ENCODE measurements at regions not wholly inside any gene's neighbourhood (a gene's known extent, or its start where the extent isn't known, plus 50 kb on each side); places are given as distances from the start of the nearest gene placed in this dataset.
"Not testable (repeated sequence)": the region's sequence is repeated elsewhere in the genome, so short reads cannot be mapped to it uniquely, and the experiment has no call there.

DNA sequence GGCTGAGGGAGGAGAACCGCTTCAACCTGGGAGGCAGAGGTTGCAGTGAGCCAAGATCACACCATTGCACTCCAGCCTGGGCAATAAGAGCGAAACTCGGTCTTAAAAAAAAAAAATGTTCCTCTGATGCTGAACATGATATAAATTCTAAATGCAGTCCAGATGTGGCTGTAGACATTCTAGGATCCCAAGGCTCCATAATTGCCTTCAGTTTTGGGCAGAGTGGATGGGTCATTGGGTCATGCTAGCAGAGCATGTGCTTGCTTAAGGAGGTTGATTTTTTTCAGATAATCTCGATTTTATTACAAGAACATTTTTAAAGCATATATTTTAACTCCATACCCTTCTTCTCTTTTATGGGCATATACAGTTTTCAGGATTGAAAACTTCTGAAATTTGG, 112.0 kb downstream of the UTRN start:
- no peak for DNase-seq

DNA sequence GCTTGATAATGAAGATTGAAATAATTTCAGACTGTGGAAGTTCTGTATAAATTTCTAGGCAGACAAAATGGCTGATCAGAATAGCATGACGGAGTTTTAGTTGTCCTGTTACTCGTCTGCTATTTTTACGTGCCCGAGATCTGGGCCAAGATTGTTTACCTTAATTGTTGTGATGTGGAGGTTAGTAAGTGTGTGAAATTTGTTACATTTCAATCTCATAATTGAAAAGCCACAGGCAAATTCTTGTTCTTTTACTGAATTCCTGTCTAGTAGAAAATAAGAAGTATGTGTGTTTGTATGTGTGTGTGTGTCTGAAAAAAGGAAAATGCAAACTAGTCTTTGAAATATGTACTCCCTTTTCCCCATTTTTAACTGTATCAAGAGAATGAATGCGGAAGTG, 115.2 kb downstream of the UTRN start:
- no peak for DNase-seq

DNA sequence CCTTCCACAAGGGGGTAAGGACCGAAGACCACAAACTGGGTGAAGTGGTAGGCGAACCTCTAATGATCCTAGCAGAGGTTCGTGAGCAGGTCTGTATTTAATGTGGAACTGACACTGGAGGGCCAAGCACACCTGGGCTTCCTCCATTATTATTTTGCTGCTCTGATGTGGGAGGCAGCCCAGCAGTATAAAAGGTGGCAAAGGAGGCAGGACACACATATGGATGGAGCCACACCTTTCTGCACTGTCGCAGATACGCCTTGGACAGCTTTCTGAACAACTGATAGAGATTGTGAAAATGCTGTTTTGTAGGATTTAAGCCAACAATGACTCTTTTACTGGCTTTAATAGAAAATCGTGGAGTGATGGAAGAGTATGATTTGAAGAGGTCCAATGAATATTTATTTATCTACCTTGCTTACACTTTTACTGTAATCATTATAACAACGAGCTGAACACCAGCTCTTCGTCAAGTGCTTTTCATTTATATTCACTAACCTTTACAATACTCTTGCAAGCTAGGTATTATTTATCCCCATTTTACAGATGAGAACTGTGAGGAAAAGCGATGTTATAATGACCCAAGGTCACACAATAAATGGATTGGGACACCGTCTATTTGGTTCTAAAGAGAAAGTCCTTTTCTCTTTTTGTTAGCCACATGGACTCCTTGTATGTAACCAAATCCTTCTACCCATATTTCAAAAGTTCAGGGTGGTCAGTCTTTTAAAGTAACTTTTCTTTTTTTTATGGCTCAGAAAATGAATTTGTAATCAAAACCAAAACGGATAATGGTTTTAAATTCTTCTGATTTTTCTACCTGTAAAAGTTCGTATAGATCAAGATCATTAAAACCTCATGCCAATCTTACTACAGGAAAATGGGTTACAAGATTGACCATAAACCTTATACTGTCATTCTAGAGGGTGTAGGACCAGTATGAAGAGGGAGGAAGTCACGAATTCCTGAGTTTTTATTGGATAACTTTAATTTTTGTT, 116.9 kb downstream of the UTRN start:
- DNase-seq: no peak

DNA sequence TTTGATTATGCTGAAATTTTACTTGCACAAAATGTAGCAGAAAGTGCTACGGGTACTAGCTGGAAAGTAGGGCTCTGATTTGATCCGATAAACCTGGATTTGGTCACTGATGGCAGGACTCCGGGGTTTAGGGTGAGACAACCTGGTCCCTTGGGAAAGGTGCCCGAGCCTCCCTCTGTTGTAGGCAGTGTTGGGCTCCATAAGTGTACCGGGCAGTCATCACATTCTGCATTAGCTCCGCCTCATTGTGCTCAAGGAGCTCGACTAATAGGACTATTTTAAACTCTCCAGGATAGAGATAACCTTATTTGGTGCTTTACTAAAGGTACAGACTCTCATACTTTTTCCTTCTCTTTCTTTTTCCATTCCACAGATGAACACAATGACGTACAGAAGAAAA, 117.6 kb downstream of the UTRN start:
- no peak for DNase-seq

DNA sequence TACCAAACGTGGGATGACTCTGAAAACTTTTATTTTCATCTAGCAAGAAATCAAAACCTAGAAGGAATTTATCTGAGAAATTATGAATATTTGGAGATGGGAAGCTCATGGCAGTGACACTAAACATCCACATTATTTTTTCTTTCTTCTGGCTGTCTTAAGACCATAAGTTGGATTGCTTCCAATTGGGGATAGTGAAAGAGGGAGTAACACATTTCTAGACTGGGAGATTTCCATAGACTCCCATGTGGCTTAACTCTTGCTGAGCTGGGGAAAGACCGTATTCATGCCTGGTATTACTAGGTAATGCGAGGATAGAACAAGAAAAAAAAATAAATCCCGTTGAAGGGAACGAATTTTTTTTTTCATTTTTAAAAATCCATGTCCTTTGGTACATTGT, 120.0 kb downstream of the UTRN start:
- no peak for DNase-seq

DNA sequence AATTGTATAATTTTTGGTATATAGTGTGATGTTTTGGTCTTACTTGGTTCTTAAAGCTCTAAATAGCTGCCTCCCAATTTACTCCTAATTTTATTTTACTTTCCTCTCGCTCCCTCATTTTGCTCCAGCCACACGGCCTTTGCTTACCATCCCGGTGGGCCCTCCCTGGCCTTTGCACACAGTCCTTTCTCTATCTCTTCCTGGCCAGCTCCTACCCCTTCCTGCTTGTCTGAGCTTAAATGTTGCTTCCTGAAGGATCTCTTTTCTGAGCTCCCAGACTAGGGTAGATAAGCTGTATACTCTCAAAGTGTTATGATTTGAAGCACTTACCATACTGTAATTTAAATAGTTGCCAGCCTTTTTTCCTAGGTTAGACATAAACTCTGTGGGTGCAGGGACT, 121.7 kb downstream of the UTRN start:
- no peak for DNase-seq

DNA sequence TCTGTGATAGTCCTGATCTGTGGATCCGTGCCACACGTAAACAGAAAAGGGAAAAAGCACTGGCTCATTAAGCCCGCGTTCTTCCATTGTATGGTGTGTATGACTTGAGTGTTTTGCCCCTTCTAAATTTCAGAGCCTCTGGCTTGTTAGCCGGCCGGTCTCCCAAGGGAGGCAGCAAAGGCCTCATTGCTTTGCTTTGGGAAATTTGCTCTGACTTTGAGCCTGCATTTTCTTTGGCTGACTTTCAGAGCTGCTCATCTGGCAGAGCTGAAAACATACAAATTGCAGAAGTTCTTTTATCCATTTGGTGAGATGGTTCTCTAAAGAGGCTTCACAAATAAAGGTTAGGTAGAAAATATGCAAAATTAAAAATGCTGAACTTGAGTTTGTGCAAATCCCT, 123.0 kb downstream of the UTRN start:
- no peak for DNase-seq

DNA sequence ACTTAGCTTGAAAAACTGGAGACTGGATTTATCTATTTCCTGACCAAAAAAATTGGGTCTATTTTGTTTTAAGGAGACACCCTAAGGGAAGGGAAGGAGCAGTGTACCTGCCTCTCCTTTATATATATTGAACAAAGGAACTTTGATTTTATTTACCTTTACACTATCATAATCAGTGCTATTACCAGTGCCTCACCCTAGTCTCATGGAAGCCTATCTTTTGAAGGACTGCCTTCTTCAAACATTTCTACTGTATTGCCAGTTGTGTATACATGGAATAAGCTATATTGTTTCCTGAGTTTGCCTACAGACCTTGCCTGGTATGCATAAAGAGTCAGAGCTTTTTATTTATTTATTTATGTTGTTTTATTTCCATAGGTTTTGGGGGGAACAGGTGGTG, 124.9 kb downstream of the UTRN start:
- DNase-seq: no peak

DNA sequence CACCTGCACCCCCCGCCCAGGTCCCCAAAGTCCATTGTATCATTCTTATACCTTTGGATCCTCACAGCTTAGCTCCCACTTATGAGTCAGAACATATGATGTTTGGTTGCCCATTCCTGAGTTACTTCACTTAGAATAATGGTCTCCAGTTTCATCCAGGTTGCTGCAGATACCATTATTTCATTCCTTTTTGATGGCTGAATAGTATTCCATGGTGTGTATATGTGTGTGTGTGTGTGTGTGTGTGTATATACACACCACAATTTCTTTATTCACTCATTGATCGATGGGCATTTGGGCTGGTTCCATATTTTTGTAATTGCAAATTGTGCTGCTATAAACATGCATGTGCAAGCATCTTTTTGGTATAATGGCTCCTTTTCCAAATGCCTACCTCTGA, 125.4 kb downstream of the UTRN start:
- DNase-seq: not testable (repeated sequence)

DNA sequence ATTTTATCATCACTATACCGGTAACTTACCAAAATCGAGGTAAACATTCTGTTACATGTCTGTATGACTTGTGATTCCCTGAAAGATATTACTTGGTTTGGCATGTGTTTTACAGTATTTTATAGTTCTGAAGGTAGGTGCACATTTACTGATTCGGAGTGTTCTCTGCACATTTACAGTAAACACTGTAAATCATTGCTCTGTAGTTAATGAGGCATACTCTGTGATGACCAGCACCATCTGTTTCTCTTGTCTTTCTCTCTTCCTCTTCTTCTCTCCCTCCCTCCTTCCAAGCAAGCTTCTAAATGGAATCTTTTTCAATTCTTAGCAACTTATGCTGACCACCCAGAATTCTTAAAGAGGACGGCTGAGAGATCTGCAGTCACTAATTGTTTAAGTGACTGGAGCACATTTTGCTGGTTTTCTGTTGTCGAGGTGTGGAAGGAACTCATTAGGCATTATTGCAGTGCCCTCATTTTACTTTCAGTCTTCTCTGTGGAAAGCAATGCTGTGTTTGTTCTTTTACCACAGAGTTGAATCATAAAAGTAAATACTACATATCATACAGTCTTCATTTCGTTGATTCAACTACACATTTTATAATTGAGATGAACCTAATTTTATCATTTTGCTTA, 126.5 kb downstream of the UTRN start:
- no peak for DNase-seq

DNA sequence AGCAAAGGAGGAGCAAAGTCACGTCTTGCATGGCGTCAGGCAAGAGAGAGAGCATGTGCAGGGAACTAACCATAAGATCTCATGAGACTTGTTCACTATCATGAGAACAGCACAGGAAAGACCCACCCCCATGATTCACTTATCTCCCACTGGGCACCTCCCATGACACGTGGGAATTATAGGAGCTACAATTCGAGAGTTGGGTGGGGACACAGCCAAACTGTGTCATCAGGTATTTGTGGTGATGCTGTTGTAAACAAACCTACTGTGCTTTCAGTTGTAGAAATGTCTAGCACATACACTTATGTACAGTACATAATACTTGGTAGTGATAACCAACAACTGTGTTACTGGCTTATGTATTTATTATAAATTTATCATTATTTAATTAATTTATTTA, 128.3 kb downstream of the UTRN start:
- DNase-seq: no peak

DNA sequence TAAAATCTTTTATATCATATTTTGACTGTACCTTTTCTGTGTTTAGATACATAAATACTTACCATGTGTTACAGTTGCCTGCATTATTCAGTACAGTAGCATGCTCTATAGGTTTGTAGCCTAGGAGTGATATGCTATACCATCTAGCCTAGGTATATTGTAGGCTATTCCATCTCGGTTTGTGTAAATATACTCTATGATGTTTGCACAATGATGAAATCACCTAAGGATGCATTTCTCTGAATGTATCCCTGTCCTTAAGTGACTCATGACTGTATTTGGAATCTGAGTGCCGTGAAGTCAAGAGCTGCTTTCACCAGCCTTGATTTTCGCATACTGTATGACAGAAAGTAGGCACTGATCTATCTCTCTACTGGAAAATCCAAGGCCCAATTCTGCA, 129.9 kb downstream of the UTRN start:
- no peak for DNase-seq

DNA sequence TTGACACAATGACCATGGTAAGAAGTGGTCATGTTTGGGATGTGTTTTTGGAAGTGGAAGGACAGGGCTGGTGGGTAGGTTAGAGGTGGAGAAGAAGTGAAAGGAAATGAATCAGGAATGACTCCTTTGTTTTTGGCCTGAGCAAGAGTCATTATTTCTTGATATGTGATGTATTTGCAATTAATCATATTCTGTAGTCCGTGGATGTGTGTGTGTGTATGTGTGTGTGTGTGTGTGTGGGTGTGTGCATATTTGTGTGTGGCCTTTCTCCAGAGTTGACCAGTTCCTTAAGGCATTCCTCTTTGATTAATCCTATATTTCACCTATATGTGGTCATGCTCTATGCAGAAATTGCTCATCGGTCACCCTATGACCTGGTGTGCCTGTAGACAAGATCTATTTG, 130.7 kb downstream of the UTRN start:
- DNase-seq: no peak

DNA sequence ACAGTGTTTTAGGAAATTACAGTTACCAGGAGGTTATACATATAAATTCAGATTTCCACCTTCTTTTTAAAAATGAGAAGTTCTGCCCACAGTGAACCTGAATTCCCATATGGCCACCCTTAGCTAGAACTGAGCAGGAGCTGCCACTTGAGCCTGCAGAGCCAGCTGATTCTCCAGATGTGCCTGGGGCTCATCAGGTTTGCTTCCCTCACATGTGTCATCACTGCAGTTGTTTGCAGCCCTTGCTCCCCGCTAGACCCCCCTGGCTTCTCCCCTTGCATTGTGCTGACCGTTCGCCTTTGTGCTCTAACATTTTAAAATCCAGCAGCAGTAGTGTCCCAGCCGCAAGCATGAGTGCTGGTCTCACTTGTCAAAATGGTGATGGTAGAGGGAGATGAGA, 131.1 kb downstream of the UTRN start:
- DNase-seq: no peak

DNA sequence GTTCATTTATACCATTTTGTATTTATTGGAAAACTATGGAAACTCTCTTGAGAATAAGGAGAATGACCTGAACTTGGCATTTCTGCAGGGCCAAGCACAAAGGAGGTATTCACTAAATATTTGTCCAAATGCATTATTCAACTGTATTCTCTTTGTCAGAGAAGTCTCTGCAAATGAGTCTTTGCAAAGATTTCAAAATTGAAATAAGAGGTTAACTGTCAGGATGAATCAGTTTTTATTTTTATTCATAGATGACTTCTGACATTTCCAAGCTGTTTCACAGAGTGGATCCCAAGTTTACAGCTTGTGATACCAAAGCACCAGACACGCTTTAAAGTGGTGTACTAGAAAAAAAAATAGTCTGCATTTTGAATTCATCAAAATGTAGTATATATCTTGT, 131.6 kb downstream of the UTRN start:
- no peak for DNase-seq

DNA sequence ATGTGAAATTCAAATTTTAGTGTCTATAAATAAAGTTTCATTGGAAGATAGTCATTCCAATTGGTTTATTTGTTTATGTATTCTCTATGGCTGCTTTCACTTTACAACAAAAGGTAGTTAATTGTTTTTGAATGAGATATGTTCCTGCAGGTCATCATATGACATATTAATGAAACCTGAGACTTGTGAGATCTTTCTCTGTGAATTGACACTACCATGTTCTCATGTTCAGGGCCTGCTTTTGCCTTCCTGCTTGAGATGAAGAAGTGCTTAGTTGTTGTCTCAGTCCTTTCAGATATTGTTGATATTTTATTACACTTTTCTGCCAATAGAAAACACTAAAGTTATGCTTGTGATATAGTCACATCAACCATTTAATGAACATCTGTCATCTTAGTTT, 132.5 kb downstream of the UTRN start:
- no peak for DNase-seq

DNA sequence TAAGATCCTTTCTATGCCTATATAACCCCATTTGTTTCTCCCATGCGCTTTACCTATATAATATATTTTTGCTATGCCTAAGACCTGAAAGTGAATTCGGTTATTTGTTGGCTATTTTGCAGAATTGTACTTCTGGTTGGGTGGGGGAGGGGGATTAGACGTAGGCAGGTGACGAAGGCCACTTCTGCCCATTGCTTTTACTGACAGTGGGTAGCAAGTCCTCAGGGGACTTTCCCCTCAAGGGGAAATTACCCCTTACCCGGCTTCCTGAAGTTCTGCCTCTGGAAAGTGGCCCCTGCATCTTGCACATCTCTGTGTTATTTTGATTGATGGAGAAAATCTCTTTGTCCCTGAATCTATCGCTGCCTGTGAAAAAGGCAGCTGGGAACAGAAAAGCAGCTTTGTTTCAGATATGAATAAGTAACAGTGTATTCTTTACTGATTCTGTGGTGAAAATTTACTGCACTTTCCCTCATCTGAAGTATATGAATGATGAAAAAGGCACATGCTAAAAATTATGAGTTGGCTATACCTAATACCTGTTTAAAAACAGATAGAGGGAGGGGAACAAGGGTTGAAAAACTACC, 133.9 kb downstream of the UTRN start:
- no peak for DNase-seq

DNA sequence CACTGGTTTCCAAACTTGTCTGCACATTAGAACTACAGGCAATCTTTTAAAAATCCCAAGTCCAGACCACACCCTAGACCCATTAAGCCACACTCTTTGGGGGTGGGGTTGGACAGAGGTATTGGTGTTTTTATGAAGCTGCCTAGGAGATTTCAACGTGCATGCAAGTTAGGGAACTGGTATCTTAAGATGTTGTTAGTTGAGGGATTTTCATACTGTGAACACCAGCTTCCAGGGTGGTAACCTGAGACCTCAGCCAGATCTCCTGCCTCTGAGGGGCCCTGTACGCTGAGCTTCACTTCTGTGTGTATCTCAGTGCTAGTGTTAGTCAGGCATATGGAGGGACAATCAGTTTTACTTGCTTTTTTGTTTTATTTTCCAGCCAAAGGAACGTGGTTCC, 138.0 kb downstream of the UTRN start:
- no peak for DNase-seq

DNA sequence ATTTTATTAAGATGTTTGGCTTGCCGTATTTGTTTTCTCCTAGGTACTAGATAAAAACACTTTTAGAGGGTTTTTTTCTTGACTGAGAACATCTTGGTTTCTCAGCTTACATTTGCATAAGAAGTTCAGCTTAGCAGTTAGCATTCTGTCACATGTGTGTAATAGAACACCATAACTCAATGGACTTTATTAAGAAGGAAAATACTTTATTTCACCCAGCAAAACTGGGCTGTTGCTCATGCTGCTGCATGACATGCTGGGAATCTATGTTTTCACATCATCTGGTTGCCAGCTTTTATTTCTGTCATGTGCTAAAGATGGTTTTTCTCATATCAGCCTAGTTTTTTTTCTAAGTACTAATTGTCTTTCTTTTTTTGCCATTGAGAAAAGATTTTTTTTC, 144.6 kb downstream of the UTRN start:
- DNase-seq: no peak

DNA sequence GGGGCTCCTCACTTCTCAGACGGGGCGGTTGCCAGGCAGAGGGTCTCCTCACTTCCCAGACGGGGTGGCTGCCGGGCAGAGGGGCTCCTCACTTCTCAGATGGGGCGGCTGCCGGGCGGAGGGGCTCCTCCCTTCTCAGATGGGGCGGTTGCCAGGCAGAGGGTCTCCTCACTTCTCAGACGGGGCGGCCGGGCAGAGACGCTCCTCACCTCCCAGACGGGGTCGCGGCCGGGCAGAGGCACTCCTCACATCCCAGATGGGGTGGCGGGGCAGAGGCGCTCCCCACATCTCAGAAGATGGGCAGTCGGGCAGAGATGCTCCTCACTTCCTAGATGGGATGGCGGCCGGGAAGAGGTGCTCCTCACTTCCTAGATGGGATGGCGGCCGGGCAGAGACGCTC, 148.3 kb downstream of the UTRN start:
- not testable (repeated sequence) for DNase-seq

DNA sequence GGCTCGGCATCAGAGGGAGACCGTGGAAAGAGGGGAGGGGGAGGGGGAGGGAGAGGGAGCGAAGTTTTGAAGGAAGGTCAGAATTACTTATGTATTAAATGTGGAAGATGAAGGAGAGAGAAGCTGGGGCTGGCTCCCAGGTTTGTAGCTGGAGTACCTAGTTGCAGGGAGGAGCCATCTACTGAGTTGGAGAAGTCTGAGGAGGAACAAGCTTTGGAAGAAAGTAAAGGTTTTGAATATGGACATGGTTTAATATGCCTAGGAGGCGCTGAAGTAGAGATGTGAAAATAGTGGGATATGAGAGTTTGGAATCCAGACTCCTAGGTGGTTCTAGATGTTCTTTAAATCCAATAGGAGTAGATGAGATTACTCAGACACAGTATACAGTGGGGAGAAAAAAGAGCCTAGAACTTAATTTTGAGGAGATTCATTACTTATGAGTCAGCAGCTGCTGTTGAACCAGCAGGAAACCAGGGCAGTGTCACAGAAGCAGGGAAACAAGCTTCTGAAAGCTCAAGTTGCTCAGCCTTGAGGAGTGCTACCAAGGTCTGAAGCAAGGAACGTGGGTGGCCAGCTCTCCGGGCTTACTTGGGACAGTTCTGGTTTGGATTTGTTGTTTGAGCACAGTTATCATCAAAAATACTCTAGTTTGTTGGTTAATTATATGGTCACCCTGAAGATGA, 149.3 kb downstream of the UTRN start:
- no peak for DNase-seq

DNA sequence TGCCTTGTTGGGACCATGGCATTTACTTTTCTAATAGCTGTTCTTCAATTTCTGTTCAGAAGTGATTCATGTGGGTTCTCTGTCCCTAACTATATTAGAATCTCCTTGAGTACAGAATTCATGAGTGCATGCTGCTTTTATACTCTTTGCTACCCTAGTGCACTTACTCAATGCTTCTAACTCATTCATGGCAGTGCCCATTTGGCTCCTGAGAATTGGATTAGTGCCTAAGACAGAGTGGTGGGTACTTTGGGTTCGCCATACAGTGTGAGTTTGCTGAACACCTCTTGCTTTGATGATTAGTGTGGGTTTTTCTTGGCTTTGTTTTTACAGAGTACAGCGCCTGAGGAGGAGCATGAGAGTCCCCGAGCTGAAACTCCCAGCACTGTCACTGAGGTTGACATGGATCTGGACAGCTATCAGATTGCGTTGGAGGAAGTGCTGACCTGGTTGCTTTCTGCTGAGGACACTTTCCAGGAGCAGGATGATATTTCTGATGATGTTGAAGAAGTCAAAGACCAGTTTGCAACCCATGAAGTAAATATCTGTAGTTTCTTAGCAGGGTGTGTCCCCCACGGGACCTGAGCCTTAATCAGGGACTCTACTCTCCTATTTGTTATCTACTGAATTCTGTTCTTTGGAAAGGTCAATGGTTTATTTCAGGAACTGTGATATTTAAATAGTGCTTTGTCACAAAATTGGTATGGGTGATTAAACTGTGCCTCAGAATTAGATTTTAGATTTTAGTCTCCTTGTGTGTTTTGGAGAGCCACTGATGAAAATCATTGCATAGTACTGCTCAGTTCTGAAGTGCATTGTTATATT, 150.7 kb downstream of the UTRN start:
- DNase-seq: no peak

DNA sequence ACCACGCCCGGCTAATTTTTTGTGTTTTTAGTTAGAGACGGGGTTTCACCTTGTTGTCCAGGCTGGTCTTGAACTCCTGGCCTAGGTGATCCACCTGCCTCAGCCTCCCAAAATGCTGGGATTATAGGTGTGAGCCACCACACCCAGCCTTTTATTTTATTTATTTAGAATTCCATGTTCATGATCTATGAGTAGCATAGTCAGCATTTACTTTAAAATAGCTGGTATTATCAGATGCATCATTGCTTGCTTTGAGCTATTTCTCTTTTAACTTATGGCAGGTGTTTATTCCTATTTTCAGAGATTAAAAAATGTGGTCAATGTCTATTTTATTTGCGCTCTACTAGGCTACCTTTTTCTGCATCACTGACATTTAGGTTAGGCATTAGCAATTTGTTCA, 152.0 kb downstream of the UTRN start:
- DNase-seq: no peak

Data from activated CD8-positive, alpha-beta memory T cell treated with anti-CD3 and anti-CD28 coated beads, Interleukin-2, amount 50 U/mL, for 48 hours (primary cell).